ACHN (cell line): ENCODE measurements at regions not wholly inside any gene's neighbourhood (a gene's known extent, or its start where the extent isn't known, plus 50 kb on each side); places are given as distances from the start of the nearest gene placed in this dataset.

ENCODE experiments used
- DNase-seq: peaks from one replicate; pipeline ENCODE4 v3.0.0-alpha.2; 2015
- in situ Hi-C: cut with HindIII; loops from 2 replicates; pipeline ENCODE4 v1.10.0; 2017; ENCODE audit warnings: low sequenced_read_pairs, low pct_ligation_motif_present, low pct_unique_long_range_greater_than_20kb

GRCh38 chr13:73759434-73759833, 374.8 kb downstream of the KLF12 start:
- no peak for DNase-seq
- in situ Hi-C loops, result no loop called here

- DNase-seq, result no peak
- in situ Hi-C loops, result no loop called here
These were observed 376.5 kb downstream of the KLF12 start for GRCh38 chr13:73757481-73758233.

GRCh38 chr13:73754727-73755292, 379.4 kb downstream of the KLF12 start:
- in situ Hi-C loops, result no loop called here
- peak; percentile 62 for DNase-seq

GRCh38 chr13:73754241-73754640, 380.0 kb downstream of the KLF12 start:
- no peak for DNase-seq
- in situ Hi-C loops, result no loop called here

GRCh38 chr13:73751290-73751689, 382.9 kb downstream of the KLF12 start:
- no peak for DNase-seq
- in situ Hi-C loops, result no loop called here

GRCh38 chr13:73748404-73748803, 385.8 kb downstream of the KLF12 start:
- no peak for DNase-seq
- in situ Hi-C loops, result no loop called here

- in situ Hi-C loops, result no loop called here
- no peak for DNase-seq
These were observed 389.0 kb downstream of the KLF12 start for GRCh38 chr13:73745190-73745589.

- no peak for DNase-seq
- in situ Hi-C loops, result no loop called here
These were observed 391.2 kb downstream of the KLF12 start for GRCh38 chr13:73742982-73743381.

- in situ Hi-C loops, result no loop called here
- no peak for DNase-seq
These were observed 392.5 kb downstream of the KLF12 start for GRCh38 chr13:73741742-73742141.

- DNase-seq, result no peak
- in situ Hi-C loops, result no loop called here
These were observed 393.1 kb downstream of the KLF12 start for GRCh38 chr13:73741111-73741510.

GRCh38 chr13:73740666-73741065, 393.5 kb downstream of the KLF12 start:
- DNase-seq, result no peak
- in situ Hi-C loops, result no loop called here

GRCh38 chr13:73739394-73739793, 394.8 kb downstream of the KLF12 start:
- in situ Hi-C loops, result no loop called here
- no peak for DNase-seq

GRCh38 chr13:73738626-73739025, 395.6 kb downstream of the KLF12 start:
- no peak for DNase-seq
- in situ Hi-C loops, result no loop called here

- DNase-seq, result no peak
- in situ Hi-C loops, result no loop called here
These were observed 397.0 kb downstream of the KLF12 start for GRCh38 chr13:73737214-73737613.

GRCh38 chr13:73733706-73734105, 400.5 kb downstream of the KLF12 start:
- no peak for DNase-seq
- in situ Hi-C loops, result no loop called here

GRCh38 chr13:73732350-73732749, 401.9 kb downstream of the KLF12 start:
- in situ Hi-C loops, result no loop called here

GRCh38 chr13:73731564-73731963, 402.6 kb downstream of the KLF12 start:
- no peak for DNase-seq
- in situ Hi-C loops, result no loop called here

More at GRCh38 chr13:73732350-73732749, 401.9 kb downstream of the KLF12 start:
- DNase-seq, result no peak

- in situ Hi-C loops, result no loop called here
- no peak for DNase-seq
These were observed 404.2 kb downstream of the KLF12 start for GRCh38 chr13:73730014-73730413.

- no peak for DNase-seq
- in situ Hi-C loops, result no loop called here
These were observed 405.2 kb downstream of the KLF12 start for GRCh38 chr13:73729046-73729445.

- peak; percentile 64 for DNase-seq
- in situ Hi-C loops, result no loop called here
These were observed 412.1 kb downstream of the KLF12 start for GRCh38 chr13:73722120-73722519.
